IPS-NIHi7 (cell line): ENCODE measurements at regions not wholly inside any gene's neighbourhood (a gene's known extent, or its start where the extent isn't known, plus 50 kb on each side); places are given as distances from the start of the nearest gene placed in this dataset.
A peak's percentile ranks its signal among the peaks of the same experiment; 100 is the strongest.
"Not testable (repeated sequence)": the region's sequence is repeated elsewhere in the genome, so short reads cannot be mapped to it uniquely, and the experiment has no call there.

ENCODE experiments used
- DNase-seq: peaks from one replicate; pipeline ENCODE4 v3.0.0; 2012; ENCODE audit warnings: mixed read lengths; ENCODE audit errors: extremely low spot score

- no peak for DNase-seq
These were observed 60.6 kb upstream of the SYK start for GRCh38 chr9:90741036-90741435.

DNA sequence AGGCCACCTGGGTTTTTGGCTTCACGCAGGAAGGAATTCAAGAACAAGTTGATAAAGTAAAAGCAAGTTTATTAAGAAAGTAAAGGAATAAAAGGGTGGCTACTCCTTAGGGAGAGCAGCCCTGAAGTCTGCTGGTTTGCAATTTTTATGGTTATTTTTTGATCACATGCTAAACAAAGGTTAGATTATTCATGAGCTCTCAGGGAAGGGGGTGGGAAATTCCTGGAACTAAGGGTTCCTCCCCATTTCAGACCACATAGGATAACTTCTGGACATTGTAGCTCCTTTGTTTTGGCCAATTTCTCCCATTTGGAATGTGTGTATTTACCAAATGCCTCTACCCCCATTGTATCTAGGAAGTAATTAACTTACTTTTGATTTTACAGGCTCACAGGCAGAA is 63.9 kb upstream of the SYK start:
- DNase-seq: no peak

DNA sequence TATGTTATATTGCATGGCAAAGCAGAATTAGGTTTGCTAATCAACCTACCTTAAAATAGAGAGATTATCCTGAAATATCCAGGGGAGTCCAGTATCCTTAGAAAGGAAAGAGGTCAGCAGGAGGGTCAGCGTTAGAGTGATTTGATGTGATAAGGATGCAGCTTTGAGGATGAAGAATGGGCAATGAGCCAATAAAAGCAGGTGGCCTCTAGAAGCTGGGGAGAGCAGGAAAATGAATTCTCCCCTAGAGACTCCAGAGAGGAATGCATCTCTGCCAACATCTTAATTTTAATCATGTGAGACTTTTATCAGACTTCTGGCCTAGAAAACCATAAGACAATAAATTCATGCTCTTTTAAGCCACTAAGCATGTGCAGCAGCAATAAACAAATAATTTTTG is 65.7 kb upstream of the SYK start:
- no peak for DNase-seq

- DNase-seq: no peak
These were observed 67.0 kb upstream of the SYK start for GRCh38 chr9:90734631-90735030.

- DNase-seq: no peak
These were observed 72.3 kb upstream of the SYK start for GRCh38 chr9:90729351-90729750.

DNA sequence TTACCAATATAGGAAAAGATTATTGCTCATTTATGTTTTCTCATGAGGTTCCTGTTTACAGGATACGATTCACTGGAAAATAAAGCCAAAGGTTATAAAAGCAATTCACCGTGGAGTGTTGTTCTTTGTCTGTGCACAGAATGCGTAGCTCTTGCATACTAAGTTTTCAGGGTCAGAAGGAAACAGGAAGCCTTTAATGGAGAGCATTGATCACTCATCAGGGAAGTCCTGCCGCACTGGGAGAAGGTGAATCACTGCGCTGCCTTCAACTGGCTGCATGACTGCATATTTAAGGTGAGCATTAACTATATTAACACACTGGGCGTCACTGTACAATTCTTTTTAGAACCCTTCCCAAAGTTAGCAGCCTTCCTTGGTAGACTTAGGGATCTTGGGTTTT is 74.1 kb upstream of the SYK start:
- DNase-seq: no peak

DNA sequence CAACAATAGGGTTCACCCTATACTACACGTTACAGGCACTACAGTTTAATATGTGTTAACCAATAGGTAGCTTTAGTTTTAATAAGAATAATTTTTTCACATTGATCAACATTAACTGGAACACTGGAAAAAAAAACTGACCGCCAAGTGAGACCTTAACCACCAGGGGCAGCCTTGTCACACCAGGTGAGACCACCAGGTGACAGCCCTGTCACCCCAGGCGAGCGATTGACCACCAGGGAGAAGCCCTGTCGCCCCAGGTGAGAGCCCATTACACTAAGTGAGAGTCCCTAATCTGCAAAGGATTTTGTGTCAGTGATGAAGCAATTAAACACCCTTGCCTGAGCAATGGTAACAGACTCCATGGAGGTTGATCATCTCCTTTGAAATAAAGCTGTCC is 75.4 kb upstream of the SYK start:
- peak; percentile 73 for DNase-seq

DNA sequence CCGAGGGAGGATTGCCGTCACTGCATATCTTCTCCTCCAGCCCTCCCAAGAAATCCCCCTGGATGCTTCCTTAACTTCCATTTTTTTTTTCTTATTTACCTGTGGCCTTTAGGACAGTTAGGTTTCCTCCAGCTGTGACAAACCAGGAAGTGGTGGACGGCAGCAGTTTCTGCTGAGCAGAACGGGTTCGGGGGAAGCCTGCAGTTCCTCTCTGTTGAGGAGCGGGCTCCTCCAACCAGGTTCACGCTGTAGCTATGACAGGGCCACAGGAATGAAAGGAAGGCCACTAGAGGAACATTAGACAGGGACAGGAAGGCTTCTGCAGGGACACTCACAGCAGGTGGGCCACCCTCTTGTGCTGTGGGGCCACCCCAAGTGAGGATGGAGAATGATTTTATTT is 76.7 kb upstream of the SYK start:
- DNase-seq: no peak

DNA sequence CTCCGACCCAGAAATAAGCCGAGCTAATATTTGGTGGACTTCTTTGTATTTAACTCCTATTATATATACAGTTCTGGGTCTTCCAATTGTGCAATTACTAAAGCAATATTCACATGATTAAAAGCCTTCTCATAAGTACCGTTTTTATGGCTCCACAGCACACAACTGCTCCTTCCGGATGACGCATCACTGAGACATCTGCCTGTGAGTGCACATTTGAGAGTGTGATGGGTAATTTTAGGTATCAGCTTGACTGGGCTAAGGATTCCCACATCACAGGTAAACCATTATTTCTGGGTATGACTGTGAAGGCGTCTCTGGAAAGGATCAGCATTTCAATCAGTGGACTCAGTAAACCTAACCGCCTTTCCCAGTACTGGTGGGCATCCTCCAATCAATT is 77.5 kb upstream of the SYK start:
- DNase-seq: no peak

DNA sequence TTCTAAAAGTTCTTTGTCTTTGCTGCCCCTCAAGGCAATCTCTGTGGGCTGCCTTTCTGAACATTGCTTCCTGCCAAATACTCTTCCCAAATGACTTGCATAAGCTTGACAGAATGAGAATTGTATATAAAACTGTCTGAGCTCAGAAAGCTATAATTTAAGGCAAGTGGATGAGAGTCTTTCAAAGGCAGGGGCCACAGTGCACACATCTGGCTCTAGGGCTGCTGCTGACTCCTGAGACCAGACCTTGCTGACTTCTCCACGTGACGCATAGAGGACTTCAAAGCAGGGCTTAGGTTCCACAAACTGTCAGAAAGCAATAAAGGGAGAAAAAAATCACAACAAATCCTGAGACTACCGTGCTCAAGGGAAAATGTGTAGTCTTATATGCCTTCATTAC is 79.4 kb upstream of the DIRAS2 start:
- DNase-seq: no peak

DNA sequence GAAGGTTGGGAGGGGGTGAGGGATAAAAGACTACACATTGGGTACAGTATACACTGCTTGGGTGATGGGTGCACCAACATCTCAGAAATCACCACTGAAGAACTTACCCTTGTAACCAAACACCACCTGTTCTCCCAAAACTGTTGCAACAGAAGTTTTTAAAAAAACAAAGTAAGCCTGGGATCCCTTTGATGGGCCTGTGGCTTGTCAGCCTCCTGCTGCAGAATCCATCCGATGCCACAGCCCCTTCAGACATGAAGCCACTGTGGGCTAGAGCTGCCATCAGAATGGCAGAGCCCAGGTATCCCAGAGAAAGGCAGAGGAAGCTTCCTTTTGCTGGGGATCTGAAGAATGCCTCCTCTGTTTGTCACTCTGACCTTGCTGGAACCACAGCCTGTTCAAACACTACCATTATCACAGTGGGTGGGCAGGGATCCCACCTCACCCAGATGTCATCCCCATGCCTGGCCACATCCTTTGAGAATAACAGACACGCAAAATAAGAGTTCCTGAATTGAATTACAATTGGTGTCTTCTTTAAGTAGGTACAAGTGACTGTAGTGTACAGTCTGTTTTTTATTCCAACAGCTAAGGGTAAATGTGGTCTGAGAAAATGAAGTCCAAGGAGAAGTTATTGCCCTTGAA is 78.1 kb upstream of the DIRAS2 start:
- no peak for DNase-seq

DNA sequence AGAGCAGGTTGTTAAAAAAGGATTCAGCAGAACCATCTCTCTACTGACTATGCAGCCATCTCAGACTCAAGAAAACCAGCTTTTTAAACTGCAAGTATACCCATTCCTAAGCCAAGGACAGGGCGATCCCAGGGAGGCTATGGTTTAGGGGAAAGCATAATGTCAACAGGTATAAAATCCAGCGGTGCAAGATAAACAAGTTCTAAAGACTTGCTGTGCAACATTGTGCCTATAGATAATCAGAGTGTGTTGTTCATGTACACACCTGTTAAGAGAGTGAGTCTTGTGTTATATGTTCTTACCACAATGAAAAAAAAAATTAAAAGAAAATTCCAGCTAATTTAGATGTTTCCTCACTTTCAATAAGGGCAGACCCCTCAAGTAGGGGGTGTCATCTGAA is 63.6 kb upstream of the DIRAS2 start:
- DNase-seq: no peak

DNA sequence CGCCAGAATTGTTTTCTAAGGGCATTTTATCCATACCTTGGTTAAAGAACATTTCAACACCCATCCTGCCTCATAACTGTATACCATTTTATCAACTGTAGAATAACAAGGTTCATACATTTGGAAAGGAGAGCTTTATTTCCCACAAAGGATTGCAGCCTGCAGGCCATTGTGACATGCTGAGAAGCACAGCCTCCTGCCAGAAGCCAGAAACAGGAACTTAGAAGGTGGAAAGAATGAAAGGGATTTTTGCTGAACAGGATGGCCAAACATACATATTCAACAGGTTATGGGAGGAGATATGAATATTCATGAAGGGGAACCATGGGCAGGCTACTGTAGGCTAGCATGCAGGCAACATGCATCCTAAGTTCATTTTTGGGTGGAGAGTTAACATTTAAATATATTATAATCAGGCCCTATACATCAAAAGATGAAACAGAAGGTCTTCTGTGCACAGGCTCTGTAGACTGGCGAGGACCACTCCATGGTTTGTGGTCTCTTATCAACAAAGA is 59.9 kb upstream of the DIRAS2 start:
- DNase-seq: no peak

GRCh38 chr9:90698871-90699440 is 56.3 kb upstream of the DIRAS2 start:
- no peak for DNase-seq

DNA sequence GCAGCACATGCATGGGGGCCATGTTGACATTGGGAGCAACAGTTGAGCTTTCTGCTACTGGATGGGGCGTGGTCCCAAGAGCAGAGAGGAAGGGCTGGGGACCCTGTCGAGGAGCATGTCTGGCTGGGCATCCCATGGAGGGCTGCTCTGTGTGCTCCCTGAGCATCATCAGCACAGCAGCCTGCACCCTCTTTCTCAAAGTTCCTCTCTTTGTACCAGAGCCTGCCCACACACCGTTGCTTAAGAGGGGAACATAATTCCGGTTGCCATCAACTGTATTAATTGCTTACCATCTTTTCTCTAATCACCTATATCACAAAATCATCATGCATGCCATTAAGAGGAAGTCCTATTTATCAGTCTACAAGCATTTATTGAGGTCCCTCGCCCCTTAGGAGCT is 55.2 kb upstream of the DIRAS2 start:
- DNase-seq: no peak

- not testable (repeated sequence) for DNase-seq
These were observed 51.6 kb upstream of the DIRAS2 start for GRCh38 chr9:90694187-90694586.
